Keratinocyte (primary cell): ENCODE measurements at regions not wholly inside any gene's neighbourhood (a gene's known extent, or its start where the extent isn't known, plus 50 kb on each side); places are given as distances from the start of the nearest gene placed in this dataset.
"Not testable (repeated sequence)": the region's sequence is repeated elsewhere in the genome, so short reads cannot be mapped to it uniquely, and the experiment has no call there.

Experiments used
- DNase-seq: peaks from one replicate; pipeline ENCODE4 v3.0.0-alpha.2; 2011; ENCODE audit warnings: low read depth, missing footprints, low spot score
- FAIRE-seq: peaks from 2 replicates; lab custom pipeline; 2011; peaks lifted over from hg19 to GRCh38; lab: Jason Lieb, UNC
- H2AFZ ChIP-seq: 2 replicates; pipeline ENCODE4 v1.6.0; 2012; ENCODE audit warnings: low read length, control low read depth, inconsistent platforms; ENCODE audit not compliant: control insufficient read depth
- H3K27ac ChIP-seq: 2 replicates; pipeline ENCODE4 v1.5.1; 2011; ENCODE audit warnings: low read length; ENCODE audit not compliant: control insufficient read depth, insufficient read depth
- H3K27me3 ChIP-seq: 3 replicates; pipeline ENCODE4 v1.6.0; 2011; ENCODE audit warnings: low read length; ENCODE audit not compliant: control insufficient read depth, insufficient read depth; ENCODE audit errors: extremely low read depth
- H3K36me3 ChIP-seq, 2 experiments: 2 replicates in 1 of 2; 3 replicates in 1 of 2; pipeline ENCODE4 v1.5.1; 2011; ENCODE audit warnings: low read length in 2 of 2, mild to moderate bottlenecking in 1 of 2; ENCODE audit not compliant: control insufficient read depth in 2 of 2, insufficient read depth in 2 of 2; ENCODE audit errors: extremely low read depth in 1 of 2
- H3K4me1 ChIP-seq: 3 replicates; pipeline ENCODE4 v1.5.1; 2011; ENCODE audit warnings: low read length; ENCODE audit not compliant: control insufficient read depth, insufficient read depth; ENCODE audit errors: extremely low read depth
- H3K4me2 ChIP-seq: 3 replicates; pipeline ENCODE4 v1.6.0; 2011; ENCODE audit warnings: low read depth, low read length; ENCODE audit not compliant: control insufficient read depth, insufficient read depth; ENCODE audit errors: extremely low read depth
- H3K4me3 ChIP-seq, 3 experiments: fragments of 200-600 bp in 1 of 3; sonication (generic) in 1 of 3; 2 replicates in 2 of 3; 3 replicates in 1 of 3; pipeline ENCODE4 v1.5.1; 2011 to 2016; ENCODE audit warnings: low read length in 3 of 3, mild to moderate bottlenecking in 3 of 3, control low read depth in 2 of 3, inconsistent platforms in 1 of 3, low read depth in 1 of 3, mixed read lengths in 1 of 3, mixed run types in 1 of 3, moderate library complexity in 1 of 3; ENCODE audit not compliant: control insufficient read depth in 2 of 3, insufficient read depth in 2 of 3; ENCODE audit errors: extremely low read depth in 1 of 3
- H3K79me2 ChIP-seq: 2 replicates; pipeline ENCODE4 v1.6.0; 2012; ENCODE audit warnings: low read length; ENCODE audit not compliant: control insufficient read depth, insufficient read depth
- H3K9ac ChIP-seq: 3 replicates; pipeline ENCODE4 v1.6.0; 2011; ENCODE audit warnings: low read length; ENCODE audit not compliant: control insufficient read depth, insufficient read depth; ENCODE audit errors: extremely low read depth
- H3K9me1 ChIP-seq: 3 replicates; pipeline ENCODE4 v1.6.0; 2011; ENCODE audit warnings: low read length; ENCODE audit not compliant: control insufficient read depth, insufficient read depth; ENCODE audit errors: extremely low read depth
- H3K9me3 ChIP-seq: 2 replicates; pipeline ENCODE4 v1.5.1; 2012; ENCODE audit warnings: low read depth, low read length; ENCODE audit not compliant: control insufficient read depth
- H4K20me1 ChIP-seq: 3 replicates; pipeline ENCODE4 v1.6.0; 2011; ENCODE audit warnings: low read length; ENCODE audit not compliant: control insufficient read depth, insufficient read depth; ENCODE audit errors: extremely low read depth
- dilution Hi-C: fragments of 300-500 bp; cut with MboI; formaldehyde crosslinking; loops from one replicate; pipeline ENCODE4 v1.7.0; 2020; ENCODE audit warnings: low sequenced_read_pairs; ENCODE audit not compliant: extremely low pct_ligation_motif_present

- DNase-seq, H3K4me3 ChIP-seq, H4K20me1 ChIP-seq, H3K9ac ChIP-seq, H3K27me3 ChIP-seq, H3K36me3 ChIP-seq, H3K4me2 ChIP-seq, H2AFZ ChIP-seq, H3K4me1 ChIP-seq, H3K9me1 ChIP-seq, dilution Hi-C loops, H3K27ac ChIP-seq, FAIRE-seq, H3K9me3 ChIP-seq: not testable (repeated sequence)
- H3K79me2 ChIP-seq: peaks cover 20% of the 10 kb centered on the region
Observed at GRCh38 chr2:111439237-111439636, 318.5 kb downstream of the BCL2L11 start.

GRCh38 chr2:111441614-111442013 lies 320.9 kb downstream of the BCL2L11 start:
- H3K4me1 ChIP-seq, H3K9ac ChIP-seq, H3K9me3 ChIP-seq, FAIRE-seq, H3K27me3 ChIP-seq, H3K4me3 ChIP-seq, H3K27ac ChIP-seq, H3K9me1 ChIP-seq, H3K36me3 ChIP-seq, H4K20me1 ChIP-seq, dilution Hi-C loops, DNase-seq, H2AFZ ChIP-seq, H3K4me2 ChIP-seq: not testable (repeated sequence)
- H3K79me2 ChIP-seq: peaks cover 15% of the 10 kb centered on the region

DNA sequence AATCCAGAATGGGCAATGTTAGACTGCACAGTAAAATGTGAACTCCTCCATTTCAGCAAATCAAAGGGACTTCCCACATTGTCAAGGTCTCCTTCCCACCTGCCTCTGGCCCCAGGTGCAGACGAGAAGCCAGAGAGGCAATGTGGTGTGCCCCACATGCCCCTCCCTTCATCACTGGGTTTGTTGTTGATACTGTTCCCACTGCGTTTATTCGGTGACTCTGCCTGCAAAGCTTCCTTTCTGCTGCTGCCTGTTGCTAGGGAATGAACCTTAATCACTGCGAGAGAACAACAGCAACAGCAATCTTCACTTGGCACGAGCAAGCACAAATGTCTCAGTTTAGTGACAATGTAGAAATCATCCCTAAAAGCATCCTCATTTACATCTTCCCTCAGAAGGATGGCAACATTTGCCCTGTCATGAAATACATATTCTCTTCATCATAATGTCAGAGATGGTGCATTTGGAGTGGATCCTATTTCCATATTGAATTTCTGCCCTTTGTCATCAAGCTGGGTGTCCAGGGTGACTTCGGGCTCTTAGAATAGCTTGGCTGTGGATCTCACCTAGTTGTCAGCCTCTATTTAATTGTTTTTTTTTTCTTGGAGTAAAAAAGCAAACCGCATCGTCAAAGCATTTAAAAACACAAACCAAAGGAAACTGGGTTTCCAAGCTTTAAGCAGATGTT lies 322.2 kb downstream of the BCL2L11 start:
- FAIRE-seq, H3K4me1 ChIP-seq, H3K36me3 ChIP-seq, H3K9me1 ChIP-seq, H3K4me3 ChIP-seq, DNase-seq, H3K9ac ChIP-seq, H3K9me3 ChIP-seq, dilution Hi-C loops, H4K20me1 ChIP-seq, H3K27me3 ChIP-seq, H3K27ac ChIP-seq, H3K4me2 ChIP-seq, H2AFZ ChIP-seq: not testable (repeated sequence)
- peaks cover 15% of the 10 kb centered on the region for H3K79me2 ChIP-seq

GRCh38 chr2:111444516-111444915 lies 323.8 kb downstream of the BCL2L11 start:
- H3K27me3 ChIP-seq, H2AFZ ChIP-seq, H3K9me3 ChIP-seq, H3K4me1 ChIP-seq, H3K4me2 ChIP-seq, DNase-seq, H3K9me1 ChIP-seq, dilution Hi-C loops, H3K4me3 ChIP-seq, H4K20me1 ChIP-seq, H3K9ac ChIP-seq, H3K36me3 ChIP-seq, H3K27ac ChIP-seq: not testable (repeated sequence)
- peak; percentile 9 for FAIRE-seq
- H3K79me2 ChIP-seq: peaks cover 18% of the 10 kb centered on the region

DNA sequence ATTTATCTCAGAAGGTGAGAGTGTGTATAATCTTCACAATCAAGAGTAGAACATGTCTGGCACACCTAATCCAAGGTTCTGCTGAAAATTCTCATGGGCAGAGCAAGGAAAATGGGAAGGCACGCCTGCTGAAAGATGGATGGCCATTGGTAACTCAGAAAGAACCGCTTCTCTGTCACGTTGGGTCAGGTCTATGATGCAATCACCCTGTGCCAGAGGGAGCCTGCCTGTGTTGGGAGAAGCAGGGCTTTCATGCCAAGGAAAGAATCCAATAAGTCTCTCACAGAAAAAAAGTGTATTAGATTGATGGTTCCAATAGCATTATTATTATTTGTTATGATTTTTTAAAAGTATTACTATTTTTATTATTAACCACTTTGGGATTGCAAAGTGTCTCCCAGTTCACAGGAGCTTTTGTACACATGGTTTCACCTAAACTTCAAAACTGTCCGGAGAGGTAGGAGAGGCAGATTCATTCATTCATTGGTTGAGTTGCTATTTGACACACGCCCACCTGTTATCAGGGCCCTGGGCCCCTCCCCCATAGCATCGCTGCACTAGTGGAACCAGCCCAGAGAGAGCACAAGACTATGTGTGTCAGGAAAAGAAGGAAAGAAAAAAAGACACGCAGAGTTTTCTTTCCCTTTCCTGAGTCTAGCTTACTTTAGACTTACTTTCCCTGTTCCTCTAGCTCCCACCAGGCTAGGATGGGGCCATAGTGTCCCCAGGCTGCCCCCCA lies 324.6 kb downstream of the BCL2L11 start:
- dilution Hi-C loops, H3K9ac ChIP-seq, DNase-seq, H3K27ac ChIP-seq, H3K4me2 ChIP-seq, H2AFZ ChIP-seq, FAIRE-seq, H3K36me3 ChIP-seq, H3K4me3 ChIP-seq, H3K27me3 ChIP-seq, H4K20me1 ChIP-seq, H3K9me1 ChIP-seq, H3K9me3 ChIP-seq, H3K4me1 ChIP-seq: not testable (repeated sequence)
- H3K79me2 ChIP-seq: peaks cover 20% of the 10 kb centered on the region
